Peyer's patch (tissue), 4 donors: ENCODE measurements at regions not wholly inside any gene's neighbourhood (a gene's known extent, or its start where the extent isn't known, plus 50 kb on each side); places are given as distances from the start of the nearest gene placed in this dataset.

Source experiments
- CTCF ChIP-seq, 6 experiments: fragments of 450-650 bp in 4 of 6; fragments of 200-600 bp in 2 of 6; sonication (generic) in 1 of 6; IDR thresholded peaks; one replicate each; pipeline ENCODE4 v1.5.1; 2017 to 2019; ENCODE audit warnings: antibody characterized with exemption in 6 of 6, mild to moderate bottlenecking in 3 of 6, moderate library complexity in 1 of 6
- POLR2A ChIP-seq, 2 donors: fragments of 450-650 bp; IDR thresholded peaks; one replicate each; pipeline ENCODE4 v1.5.1; 2017; ENCODE audit warnings: antibody characterized with exemption in 2 of 2, mild to moderate bottlenecking in 2 of 2, moderate library complexity in 2 of 2

DNA sequence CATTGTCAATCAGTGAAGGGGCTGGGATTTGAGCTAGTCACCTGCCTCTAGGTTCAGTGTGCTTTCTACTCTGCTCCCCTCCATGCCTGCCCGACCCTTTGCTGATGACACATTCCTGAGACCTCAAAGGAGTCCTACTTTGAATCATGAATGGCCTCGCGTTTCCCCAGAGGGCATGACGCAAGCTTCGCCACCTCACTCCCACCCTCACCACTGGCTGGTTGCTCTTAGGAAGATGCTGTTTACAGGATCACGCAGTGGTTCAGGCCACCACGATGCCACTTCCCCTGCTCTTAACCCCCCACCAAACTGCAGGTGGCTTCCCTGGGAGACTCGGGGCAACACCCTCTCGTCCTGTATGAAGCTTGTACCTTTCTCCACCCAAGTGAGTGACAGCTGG, 62.9 kb upstream of the B3GAT1 start:
- TF ChIP-seq POLR2A (IDR thresholded peaks at IDR 0.05) (no peak), CTCF (IDR thresholded peaks at IDR 0.05) (no peak)
